Choroid plexus epithelial cell (primary cell): ENCODE measurements at regions not wholly inside any gene's neighbourhood (a gene's known extent, or its start where the extent isn't known, plus 50 kb on each side); places are given as distances from the start of the nearest gene placed in this dataset.

ENCODE experiments used
- DNase-seq: peaks from one replicate; pipeline ENCODE4 v3.0.0-alpha.2; 2010; ENCODE audit warnings: low read depth
- H3K4me3 ChIP-seq: 2 replicates; pipeline ENCODE4 v1.5.1; 2011; ENCODE audit warnings: low read depth, mild to moderate bottlenecking, control low read depth, low read length, moderate library complexity
- TF ChIP-seq, protein P1 (sequence below): conservative IDR thresholded peaks from 2 replicates; pipeline ENCODE4 v1.5.1; 2011; ENCODE audit warnings: low read depth, mild to moderate bottlenecking, control low read depth, inconsistent platforms, low read length, moderate library complexity

DNA sequence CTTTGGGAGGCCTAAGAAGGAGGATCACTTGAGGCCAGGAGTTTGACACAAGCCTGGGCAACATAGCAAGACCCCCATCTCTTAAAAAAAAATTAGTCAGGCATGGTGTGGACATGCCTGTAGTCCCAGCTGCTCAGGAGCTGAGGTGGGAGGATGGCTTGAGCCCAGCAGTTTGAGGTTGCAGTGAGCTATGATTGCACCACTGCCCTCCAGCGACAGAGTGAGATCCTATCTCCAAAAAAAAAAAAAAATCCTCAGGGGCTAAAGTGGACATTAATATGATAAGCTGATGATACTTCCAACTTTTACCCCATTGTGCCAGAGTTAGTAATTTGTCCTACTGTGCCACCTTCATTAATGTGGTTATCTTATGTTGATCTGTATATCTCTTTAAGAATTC, 327.8 kb upstream of the FMN2 start:
- no peak overlapping the region for H3K4me3 ChIP-seq
- DNase-seq = no peak
- TF ChIP-seq, protein P1, sequence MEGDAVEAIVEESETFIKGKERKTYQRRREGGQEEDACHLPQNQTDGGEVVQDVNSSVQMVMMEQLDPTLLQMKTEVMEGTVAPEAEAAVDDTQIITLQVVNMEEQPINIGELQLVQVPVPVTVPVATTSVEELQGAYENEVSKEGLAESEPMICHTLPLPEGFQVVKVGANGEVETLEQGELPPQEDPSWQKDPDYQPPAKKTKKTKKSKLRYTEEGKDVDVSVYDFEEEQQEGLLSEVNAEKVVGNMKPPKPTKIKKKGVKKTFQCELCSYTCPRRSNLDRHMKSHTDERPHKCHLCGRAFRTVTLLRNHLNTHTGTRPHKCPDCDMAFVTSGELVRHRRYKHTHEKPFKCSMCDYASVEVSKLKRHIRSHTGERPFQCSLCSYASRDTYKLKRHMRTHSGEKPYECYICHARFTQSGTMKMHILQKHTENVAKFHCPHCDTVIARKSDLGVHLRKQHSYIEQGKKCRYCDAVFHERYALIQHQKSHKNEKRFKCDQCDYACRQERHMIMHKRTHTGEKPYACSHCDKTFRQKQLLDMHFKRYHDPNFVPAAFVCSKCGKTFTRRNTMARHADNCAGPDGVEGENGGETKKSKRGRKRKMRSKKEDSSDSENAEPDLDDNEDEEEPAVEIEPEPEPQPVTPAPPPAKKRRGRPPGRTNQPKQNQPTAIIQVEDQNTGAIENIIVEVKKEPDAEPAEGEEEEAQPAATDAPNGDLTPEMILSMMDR = no peak

DNA sequence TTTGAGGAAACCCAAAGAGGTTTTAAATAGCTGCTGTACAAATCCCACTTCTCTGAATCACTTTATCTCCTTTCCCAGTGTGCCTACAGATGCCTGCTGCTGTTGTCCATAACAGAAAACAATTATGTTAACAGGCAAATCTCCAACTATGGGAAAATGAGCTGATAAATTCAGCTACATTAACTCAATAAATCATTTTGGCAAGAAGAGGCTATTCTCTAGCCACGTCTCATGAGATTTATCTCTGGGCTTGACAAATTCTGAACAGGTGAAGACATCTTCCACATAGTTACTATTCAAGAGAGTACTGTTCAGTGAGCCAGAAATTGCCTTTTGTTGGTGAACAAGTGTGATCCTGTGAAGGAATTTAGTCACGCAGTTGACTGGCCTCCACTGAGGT, 327.1 kb upstream of the FMN2 start:
- H3K4me3 ChIP-seq = no peak overlapping the region
- TF ChIP-seq, protein P1 = no peak
- DNase-seq = no peak

DNA sequence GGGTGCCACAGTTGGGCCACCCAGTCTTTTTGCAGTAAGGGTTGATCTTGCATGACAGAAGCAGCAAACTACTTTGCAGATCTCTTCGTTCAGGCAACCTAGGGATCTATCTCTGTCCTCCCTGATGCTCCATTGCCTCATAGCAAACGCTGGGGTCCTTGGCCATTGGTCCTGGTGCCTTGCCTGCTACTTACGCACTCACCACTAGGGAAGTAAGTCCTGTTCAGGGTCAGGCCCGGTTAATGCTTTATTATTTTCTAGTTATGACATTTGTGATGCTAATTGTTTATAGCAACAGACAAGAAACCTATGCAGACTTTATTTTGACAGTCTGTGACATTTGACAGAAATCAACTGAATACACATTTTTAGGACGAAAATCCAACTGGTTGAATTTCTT, 326.5 kb upstream of the FMN2 start:
- TF ChIP-seq, protein P1 = no peak
- no peak overlapping the region for H3K4me3 ChIP-seq
- no peak for DNase-seq

DNA sequence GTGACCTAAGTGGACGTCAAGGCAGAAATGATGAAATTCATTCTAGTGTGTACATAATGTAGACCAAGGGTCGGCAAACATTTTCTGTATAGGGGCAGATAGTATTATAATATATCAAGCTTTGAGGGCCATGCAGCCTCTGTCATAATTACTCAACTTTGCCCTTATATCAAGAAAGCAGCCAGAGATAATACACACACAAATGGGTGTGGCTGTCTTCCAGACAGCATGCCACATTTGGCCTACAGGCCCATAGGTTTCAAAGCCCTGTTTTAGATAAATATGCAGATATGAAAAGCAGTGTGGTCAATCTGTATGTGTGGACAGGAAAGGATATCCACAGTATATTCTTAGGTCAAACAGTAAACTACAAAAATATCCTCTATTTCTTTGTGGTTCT, 320.1 kb upstream of the FMN2 start:
- H3K4me3 ChIP-seq = no peak overlapping the region
- TF ChIP-seq, protein P1 = no peak
- DNase-seq = no peak

DNA sequence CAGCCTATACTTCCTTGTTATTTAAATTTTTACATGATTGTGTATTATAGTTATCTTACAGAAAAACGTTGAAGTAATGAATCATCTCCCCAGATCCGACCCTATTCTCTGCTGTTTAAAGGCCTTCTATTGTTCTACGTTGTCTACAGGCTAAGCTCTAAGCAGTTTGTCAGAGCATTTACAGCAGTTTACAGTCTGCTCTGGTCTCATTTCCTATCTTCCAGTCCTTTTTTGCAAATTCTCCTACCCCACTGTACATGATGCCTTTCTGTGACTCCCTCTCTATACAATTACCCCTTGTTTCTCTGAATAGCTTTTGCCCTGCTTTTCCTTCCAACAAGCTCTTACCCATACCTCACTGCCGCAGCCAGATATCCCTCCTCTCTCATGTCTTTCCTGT, 319.2 kb upstream of the FMN2 start:
- DNase-seq = no peak
- TF ChIP-seq, protein P1 = no peak

DNA sequence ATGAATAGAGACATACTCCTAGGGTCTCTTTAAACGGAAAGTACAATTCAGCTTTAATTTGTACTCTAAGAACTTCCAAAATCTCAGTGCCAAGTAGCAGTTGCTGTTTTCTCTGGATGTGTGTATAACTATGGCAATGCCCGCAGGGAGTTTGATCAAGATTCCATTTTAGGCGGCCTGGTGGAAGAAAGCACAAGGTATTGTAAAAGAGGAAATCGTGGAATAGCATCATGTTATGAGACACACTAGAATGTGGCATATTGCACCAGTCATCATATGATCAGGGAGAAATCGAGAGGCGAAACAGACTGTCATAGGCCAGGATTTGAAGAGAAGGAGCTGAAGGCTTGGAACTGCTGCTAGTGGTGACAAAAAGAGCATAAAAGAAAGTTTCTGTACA, 316.2 kb upstream of the FMN2 start:
- DNase-seq = no peak
- TF ChIP-seq, protein P1 = no peak
- H3K4me3 ChIP-seq = no peak overlapping the region

More for the DNA sequence above, 319.2 kb upstream of the FMN2 start:
- no peak overlapping the region for H3K4me3 ChIP-seq

DNA sequence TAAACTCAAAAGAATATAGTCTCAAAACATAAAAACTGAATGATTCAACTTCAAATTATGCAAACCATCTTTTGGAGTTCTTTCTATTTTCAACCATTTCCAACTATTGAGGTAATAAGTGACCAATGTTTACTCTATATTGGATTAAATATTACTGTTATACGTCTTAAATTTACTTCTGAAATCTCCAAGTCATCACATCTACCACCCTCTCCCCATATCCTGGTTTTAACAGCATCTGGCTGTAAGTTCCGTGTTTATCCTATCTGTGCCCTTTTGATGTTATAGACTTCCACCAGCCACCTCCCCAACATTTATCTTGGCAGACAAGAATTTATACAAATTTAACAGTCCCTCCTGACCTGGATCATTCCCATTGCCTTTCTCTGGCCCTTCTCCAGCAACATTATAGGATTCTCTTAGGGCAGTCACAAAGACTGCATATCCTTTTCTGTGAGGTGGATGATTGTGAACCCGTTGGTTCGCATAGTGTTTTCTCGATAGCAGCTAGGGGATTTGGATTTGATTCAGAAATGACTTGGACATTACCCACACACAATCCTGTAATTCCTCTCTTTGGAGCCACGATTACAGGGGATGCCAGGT, 313.4 kb upstream of the FMN2 start:
- no peak overlapping the region for H3K4me3 ChIP-seq
- no peak for DNase-seq
- TF ChIP-seq, protein P1 = no peak
